Left kidney (tissue), 1 donor: ENCODE measurements at regions not wholly inside any gene's neighbourhood (a gene's known extent, or its start where the extent isn't known, plus 50 kb on each side); places are given as distances from the start of the nearest gene placed in this dataset.

ENCODE experiments used
- DNase-seq: peaks from one replicate; pipeline ENCODE4 v3.0.0-alpha.2; 2013

DNA sequence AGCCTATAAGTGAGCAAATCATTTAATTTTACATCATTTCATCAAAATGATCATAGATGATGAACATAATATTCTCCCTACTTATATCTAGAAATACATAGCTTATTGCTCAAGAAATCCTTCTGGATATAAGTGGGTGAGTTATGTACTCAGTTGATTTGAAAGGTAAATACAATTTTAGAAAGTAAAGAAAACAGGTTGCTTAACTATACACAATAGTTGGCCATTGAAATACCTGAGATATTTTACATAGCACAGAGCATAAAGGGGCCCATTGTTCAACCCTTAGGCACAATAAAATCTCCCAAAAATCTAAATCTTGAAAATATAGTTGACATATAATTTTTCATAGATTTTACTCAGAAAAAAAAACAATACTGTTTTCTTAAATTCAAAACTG is 782.0 kb upstream of the KLHL1 start:
- DNase-seq = no peak

DNA sequence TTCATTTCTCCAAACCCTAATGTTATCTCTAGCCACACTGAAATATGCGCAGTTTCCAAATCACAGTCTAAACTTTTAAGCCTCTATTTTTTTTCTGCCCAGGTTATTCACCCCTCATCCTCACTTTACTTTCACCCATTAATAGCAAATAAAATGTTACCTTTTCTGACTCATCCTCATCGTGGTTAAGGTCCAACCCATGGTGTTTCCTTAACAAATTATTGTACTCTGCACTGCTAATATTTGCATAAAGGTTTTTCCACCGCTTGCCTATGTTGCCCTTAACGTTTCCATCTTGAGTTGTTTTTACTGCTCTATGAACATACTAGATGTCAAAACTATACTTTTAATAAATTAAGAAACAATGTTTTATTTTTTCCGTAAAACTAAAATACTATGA is 780.9 kb upstream of the KLHL1 start:
- no peak for DNase-seq

DNA sequence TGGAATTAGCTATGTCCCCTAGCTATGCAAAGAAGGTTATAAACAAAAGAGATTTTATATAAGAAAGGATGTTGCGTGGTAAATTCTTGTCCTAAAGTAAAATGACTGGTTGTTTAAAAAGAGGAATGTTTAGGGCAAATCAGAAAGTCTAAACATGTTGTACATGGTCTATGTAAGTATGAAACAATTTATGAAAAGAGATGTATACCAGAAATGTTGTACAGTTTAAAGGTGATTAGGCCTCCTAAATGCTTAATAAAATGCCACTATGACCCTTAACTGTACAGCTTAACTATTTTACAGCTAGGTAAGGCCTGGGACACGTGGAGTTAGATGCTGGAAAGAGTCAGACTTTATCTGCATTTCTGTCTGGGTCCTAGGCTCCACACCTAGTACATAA is 775.9 kb upstream of the KLHL1 start:
- DNase-seq = no peak

DNA sequence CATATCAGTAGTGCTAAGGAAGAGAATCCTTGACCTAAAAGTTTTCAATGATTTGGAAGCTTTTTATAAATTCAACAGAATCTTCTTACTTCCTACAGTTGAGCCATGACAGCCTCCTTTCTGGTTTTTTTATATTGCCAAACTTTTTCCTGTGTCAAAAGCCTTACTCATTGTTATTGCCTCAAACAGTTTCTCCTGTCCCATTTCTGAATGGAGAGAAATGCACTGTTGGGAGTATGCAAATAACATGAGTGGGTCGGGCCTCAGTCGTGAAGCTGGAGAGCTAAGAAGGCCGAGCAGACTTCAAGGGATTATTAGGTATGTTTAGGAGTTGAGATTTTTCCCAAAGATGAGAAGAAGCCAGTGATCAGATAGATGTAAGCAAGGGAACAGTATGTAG is 766.4 kb upstream of the KLHL1 start:
- DNase-seq = no peak

DNA sequence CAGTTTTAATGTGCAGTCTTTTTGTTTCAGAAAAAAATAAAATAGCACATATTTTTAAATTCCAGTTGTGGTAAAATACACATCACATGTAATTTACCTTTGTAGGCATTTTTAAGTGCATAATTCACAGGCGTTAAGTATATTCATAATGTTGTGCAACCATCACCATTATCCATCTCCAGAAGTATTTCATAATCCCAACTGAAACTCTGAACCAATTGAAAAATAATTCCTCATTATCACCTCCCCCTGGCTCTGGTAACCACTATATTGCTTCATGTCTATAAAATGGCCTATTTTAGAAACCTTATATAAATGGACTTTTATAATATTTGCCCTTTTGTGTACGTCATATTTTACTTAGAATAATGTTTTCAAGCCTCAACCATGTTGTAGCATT is 756.5 kb upstream of the KLHL1 start:
- DNase-seq = no peak

DNA sequence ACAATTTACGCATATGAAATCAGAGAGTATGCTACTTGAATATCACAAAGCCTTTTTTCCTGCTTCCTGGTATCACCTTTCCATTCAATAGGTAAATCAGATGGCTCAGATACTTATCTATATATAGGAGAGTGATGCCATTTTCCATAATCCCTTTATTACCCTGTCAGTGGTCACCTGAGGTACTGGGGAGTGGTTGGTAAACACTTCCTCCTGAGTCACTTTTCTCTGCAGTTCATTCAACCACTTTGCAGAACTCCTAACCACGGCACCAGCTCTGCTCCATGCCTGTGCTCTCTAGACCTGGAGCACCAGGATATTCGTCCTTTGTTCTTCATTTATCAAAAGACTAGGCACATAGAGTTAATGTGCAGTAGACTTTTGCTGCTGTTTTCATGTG is 748.5 kb upstream of the KLHL1 start:
- no peak for DNase-seq

DNA sequence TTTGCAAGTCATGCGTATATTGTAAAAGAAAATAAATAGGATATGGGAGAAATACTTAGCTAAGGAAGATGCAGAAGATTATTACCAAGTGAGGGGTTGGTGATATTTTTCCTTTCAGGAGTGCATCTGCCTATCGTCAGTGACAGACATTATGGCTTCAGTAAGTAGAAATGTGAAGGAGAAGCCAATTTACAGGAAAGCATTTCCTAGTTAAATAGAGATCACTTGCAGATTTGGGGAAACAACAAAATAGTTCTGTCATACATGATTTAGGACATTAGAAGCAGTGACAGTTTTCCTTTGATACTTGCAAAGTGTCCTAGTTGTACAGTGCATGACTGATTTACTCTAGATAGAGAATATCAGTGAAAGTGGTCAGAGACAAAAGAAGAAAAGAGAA is 747.8 kb upstream of the KLHL1 start:
- no peak for DNase-seq

DNA sequence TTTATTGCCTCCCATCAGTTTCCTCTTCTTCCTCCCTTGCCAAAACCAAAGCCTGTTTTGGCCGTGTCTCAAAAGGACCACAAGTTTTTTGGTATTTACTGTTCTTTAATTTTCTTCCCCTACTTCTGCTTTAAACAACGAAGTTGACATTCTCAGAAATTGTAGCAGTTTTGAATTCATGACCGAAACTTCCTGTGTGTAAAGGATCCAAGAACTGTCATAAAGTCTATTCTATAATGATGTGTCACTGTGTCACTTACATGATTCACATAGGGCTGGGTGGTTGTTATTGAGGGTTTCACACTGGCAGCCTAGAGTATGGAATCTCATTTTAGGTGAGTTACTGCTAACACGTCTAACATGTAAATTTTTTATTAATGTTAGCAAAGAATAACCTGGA is 741.0 kb upstream of the KLHL1 start:
- DNase-seq = no peak

DNA sequence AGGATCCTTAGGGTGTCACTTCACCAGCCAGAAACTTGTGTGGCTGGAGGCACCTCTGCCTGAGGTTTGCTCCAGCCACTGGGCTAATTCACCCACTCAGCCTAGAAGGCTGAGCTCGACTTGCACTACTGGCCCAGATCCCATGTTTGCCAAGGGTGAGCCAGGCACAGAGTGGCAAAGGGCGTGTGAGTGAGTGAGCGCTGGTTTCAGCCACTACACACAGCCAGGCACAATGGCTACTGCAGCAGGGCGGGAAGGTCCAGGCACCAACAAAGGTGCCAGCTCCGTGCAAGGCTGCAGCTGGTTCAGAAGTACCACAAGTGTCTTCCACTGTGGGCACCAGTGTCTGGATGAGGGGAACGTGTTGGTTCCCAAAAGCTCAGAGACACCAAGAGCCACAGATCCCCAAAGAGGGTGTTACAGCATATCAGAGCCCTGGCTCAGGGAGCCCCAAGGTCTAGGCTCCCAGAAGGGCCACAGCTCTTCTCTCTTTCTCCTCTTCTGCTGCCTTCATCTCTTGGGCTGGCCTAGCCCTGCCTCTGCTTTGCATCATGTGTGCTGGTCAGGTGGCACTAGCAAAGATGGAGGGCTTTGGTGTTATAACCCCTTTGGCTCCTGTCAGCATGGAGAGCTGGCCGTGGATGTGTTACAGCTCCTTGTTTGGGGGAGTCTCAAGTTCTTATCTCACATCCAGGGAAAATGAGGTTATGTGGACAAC is 736.3 kb upstream of the KLHL1 start:
- no peak for DNase-seq

DNA sequence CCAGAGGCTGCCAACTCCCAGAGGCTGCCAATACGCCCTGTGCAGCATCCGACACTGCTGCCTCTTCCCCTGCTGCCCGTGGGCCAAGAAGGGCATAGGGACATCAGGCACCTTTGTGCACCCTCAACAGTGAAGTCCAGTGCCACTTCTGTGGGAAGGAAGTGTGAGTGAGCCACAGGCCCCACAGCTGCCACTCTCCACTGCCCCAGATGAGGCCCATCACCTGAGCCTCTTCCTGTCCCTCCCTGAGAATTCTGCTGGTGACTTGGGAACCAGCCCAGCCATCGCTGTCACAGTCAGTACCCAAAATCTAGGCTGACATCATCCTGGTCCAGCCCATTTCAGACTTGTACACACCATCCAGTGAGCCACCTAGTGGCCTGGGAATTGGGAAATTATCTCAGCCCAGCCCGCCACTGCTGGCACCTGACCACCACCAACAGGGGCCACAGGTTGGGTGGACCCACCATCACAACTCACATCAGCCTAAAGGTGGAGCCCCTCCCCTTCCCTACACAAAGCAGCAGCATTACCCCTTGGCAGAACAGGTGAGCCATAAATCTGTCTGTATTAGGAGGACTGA is 733.9 kb upstream of the KLHL1 start:
- no peak for DNase-seq

DNA sequence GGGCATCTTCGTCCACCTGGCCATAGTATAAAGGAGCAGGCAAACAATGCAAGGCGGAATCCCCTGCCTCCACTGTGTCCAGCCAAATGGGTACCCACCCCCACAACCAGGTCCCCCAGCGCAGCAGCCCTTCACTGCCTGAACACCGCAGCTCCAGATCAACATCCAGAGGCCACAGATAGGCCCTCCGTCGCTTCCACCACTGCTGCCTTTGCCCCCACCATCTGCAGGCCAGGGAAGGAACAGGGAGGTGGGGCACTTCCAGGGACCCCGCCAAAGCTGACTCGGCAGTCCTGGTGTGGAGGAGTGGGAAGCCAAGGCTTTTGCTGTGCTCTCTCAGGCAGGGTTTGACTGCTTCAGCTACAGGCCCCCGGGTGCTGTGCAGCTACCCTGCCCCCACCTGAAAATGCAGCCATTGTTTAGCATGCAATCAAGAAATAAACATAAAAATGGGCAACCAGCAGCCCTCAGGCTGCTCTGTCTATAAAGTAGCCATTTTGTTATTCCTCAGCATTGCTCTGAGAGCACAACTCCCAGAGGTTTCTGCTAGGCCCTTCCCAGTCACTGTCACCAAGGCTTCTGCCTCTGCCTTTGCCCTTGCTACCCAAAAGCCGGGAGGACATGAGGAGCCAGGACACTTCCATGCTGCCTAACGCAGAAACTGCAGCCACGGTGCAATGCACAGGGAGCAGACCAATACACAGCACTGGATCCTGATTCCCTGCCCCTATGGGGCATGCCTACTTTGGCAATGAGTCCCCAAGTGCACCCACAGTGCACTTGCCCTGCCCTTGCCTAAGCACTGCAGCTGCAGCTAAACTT is 733.2 kb upstream of the KLHL1 start:
- DNase-seq = no peak

DNA sequence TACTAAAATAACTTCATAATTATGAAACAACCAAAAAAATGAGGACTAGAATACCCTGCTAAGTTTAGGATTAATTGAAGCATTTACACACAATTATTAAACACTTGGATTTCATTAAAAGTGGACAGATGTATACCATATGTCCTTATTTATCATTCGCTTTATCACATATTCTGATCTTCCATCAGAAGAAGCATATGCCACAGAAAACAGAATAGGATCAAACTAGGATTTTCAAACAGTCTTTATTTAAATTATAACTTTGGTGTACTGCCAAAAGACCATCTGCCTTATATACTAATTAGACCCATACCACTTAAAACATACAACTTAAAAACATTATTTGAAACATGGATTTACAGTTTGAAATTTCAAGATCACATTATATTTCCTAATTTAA is 727.1 kb upstream of the KLHL1 start:
- DNase-seq = no peak

DNA sequence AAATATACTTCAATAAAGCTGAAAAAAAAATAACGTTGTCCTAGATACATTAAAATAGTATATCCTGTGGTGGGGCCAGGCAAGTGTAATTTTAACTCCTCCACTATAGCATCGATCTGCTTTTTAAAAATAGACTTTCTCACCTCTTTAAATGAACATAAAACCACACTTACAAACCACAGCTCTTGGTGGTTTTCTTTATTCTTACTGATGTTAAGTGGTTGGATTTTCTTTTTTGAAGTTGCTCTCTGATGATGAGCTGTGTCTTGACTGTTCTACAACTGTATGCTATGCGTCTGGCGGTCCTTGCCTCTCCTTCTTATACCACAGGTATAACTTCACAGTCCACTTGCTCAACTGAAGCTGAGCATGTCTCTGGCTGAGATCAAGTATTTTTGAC is 721.5 kb upstream of the KLHL1 start:
- no peak for DNase-seq

DNA sequence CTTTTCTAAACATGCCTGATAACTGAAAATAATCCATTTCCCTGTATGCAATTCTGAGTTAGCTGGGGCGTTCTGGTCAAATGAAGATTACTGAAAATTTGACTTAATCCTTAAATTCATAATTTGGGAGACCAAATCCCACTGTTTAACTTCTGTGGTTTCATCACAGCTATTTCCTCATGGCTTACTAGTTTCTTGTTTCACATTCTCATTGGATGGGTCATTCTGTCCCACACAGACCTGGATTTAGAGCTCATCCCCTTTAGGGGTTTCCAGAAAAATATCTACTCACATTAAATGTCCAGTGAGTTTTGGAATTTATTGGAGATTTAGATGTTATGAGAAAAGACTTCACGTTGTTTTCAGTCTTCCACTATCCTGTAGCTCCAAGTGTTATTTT is 709.3 kb upstream of the KLHL1 start:
- DNase-seq = no peak

DNA sequence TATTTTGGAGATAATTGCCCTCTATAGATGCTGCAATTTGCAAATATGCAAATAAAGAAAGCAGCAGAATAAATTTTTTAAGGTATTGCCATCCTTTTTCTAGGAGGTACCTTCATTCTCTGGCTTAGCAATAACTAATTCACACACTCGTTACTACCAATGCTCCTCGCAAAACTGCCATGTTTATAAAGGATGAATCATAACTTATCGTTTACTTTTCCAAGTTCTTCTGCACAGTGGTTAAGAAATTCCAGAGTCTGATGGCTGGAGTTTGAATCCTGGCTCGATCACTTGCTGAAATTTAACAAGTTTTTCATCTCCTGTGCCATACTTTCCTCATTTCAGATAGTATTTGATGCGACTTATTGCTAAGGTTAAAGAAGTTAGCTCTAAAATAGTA is 708.6 kb upstream of the KLHL1 start:
- DNase-seq = no peak

DNA sequence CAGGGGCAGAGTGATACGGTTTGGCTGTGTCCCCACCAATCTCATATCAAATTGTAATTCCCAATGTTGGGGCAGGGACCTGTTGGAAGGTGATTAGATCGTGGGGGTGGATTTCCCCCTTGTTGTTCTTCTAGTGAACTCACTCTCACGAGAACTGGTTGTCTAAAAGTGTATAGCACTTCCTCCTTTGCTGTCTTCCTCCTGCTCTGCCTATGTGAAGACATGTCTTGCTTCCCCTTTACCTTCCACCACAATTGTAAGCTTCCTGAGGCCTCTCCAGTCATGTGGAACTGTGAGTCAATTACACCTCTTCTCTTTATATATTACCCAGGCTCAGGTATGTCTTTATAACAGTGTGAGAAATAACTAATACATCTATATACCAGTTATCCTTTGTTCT is 706.4 kb upstream of the KLHL1 start:
- no peak for DNase-seq

DNA sequence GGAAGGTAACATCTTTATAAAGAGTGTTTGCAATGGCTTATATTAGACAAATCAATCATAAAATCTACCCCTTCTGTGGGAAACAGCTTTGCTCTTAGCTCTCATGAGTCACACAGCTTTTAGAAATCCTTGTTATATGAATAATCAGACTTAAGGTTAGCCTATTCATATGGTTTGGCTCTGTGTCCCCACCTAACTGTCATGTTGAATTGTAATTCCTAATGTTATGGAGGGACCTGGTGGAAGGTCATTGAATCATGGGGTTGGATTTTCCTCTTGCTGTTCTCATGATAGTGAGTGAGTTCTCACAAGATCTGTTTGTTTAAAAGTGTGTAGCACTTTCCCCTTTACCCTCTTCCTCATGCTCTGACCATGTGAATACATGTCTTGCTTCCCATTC is 704.2 kb upstream of the KLHL1 start:
- no peak for DNase-seq

DNA sequence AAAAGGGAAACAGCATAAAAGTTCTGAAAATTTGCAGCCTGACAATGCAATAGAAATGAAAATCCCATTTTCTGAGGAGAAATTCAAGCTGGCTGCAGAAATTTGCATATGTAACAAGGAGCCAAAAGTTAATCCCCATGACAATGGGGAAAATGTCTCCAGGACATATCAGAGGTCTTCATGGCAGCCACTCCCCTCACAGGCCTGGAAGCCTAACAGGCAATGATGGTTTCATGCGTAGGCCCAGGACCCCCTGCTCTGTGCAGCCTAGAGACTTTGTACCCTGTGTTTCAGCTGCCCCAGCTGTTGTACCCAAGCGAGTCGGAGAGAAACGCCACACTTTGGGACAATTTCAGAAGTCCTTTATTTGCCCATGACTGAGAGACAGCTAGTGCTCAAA is 701.3 kb upstream of the KLHL1 start:
- no peak for DNase-seq

DNA sequence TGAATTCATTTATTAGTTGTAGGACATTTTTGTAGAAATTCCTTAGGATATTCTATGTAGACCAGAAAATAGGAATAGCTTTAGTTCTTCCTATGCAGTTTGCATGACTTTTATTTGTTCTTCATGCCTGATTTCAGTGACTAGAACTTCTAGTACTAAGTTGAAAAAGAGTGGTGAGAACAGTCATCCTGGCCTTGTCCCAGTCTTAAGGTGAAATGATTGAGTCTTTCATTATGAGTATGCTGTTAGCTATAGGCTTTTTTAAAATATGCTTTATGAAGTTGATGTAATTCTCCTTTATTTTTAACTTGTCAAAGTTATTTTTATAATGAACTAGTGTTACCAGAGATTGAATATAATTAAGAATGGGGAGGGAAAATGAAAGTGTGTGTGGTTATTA is 690.1 kb upstream of the KLHL1 start:
- DNase-seq = no peak

DNA sequence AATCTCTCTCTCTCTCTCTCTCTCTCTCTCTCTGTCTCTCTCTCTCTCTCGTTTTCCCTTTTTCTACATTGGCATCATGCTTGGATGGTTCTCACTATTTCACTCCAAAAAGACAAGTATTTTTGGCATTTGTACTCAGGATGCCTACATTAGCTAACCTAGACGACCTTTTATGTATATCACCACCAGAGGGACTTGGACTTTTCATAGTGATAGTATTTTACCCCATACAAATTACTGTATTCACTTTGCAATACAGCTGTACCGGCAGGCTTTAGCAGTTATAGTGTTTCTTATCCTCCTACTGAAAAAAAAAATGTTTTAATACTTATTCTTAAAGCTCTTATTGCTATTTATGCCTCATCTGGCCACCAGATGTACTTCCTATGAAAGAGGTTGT is 687.2 kb upstream of the KLHL1 start:
- no peak for DNase-seq

DNA sequence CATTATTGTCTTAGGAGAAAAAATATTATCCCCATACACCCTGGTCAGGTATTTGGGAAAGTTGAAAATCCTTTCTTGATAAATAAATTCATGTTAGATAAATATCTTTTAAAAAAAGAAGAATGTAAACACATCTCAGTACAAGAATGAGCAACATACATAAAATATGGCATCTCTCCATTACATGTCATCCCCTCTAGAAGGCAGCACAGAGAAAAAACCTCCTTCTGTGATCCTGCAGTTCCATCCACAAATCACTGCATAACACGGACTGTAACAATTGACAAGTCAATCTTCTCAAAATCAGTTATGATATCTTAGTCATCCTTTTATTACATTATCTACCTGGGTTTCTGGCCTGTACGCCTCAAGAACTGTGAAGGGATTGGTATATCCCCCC is 683.9 kb upstream of the KLHL1 start:
- DNase-seq = no peak

DNA sequence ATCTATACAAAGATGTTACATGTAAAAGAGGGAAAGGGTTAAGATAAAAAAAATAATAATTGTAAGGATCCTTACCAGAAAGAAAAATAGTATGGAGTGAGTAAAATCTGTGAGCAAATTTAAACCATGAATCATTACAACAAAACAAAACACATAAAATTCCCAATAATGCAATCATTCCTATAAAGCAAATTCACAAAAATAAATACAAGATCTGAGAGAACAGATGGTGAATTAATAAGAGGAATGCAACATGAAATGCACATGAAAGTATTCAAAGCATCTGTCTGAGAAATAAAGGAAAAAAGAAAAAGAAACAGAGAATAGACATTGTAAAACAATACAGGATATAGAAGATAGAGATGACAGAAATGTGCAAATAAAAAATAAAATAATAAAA is 681.5 kb upstream of the KLHL1 start:
- DNase-seq = no peak

DNA sequence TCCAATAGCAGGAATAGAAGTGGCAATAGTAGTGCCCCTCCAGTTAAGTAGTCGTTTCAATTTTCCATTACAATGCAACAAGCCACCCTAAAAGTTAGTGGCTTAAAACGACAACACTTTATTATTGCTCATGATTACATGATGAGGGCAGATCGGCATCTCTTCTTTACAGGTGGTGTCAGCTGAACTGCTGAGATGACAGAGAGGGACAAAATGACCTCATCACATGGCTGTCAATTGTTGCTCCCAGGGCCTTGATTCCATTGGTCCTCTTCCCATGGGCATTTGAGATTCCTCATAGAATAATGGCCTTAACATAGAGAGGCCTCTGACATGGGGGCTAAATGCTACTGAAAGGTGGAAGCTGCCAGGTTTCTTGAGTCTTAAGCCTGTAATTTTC is 679.8 kb upstream of the KLHL1 start:
- no peak for DNase-seq
